ENCODE measurements at regions not wholly inside any gene's neighbourhood (a gene's known extent, or its start where the extent isn't known, plus 50 kb on each side); places are given as distances from the start of the nearest gene placed in this dataset.
A peak's percentile ranks its signal among the peaks of the same experiment; 100 is the strongest.
"Not testable (repeated sequence)": the region's sequence is repeated elsewhere in the genome, so short reads cannot be mapped to it uniquely, and the experiment has no call there.

DNA sequence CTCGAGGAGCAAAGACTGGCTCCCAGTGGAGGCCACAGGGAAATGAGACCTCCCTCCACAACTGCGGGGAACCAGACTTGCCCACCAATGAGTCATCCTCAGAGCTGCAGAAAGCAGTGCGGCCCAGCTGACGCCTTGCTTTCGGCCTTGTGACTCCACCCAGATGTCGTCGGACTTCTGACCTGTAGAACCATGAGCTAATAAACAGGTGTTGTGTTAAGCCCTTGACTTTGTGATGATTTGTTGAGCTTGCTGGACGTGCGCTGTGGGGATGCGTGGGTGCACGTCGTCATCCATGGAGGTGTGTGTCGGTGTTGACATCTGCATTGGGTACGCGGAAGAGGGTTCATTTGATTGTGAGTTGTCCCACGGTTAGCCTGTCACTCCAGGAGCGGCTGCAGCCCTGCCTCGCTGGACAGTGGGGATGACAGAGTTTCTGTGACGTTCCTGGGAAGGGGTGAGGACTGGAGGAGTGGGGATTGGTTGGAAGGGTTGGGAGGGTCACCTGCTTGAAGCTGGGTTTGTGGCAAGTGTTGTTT is 154.1 kb downstream of the SH3BP4 start:
- DNase-seq: no peak

DNA sequence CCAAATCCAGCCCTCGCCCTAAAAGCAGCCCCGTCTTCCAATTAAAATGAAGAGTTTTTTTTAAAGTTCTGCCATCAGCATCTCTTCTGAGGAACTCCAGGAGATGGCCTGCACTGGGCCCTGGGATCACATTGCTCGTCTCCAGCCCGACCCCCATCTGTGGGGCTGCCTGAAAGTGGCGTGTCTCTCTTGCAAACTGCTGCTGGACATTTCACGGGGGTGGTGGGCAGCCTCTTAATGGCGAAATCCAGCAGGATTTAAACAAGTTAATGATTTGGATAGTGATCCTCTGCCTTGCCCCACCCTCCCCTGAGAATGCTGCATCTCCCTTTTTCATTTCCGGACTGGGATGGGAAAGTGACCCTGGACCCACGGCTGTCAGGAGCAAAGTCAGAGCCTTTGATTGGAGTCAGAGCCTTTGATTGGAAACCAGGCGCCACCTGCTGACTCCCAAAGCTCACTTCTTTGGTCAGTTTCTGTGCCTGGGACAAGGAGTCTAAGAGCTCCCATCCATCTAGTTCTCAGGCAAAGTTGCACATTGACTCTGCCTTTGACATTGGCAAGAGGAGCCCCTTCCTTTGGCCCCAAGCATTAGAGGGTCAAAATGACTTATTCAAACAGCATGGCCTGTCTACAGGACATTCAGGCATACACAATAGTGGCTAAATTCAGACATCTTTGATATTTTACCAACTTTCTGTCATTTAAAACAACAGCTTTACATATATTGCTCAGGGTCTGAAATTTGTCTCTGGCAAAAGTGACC is 155.2 kb downstream of the SH3BP4 start:
- DNase-seq: peak; percentile 81

DNA sequence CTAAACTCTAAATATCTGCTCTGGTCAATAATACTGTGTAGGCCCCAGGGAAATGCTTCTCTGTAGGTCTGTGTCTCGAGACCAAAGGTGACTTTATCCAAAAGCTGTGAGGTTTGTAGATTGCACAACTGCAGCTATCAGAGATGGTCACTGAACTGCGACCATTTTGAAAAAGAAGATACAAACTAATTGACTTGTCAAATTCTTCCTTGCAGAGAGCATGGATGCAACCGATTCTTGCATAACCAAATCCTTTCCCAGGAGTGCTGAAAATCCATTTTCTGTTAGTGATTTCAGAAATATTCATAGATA is 155.8 kb downstream of the SH3BP4 start:
- no peak for DNase-seq

DNA sequence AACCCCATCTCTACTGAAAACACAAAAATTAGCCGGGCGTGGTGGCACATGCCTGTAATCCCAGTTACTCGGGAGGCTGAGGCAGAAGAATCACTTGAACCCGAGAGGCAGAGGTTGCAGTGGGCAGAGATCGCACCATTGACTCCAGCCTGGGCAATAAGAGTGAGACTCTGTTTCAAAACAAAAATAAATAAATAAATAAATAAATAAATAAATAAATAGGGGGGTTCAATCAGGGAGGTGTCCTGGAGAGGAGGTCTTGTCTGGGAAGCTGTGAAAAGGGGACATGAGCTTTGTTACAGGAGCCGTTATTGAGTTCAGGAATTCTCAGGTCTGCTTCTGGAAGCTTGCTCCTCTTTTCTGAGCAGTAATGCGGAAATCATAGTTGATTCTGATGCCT is 157.7 kb downstream of the SH3BP4 start:
- DNase-seq: not testable (repeated sequence)

DNA sequence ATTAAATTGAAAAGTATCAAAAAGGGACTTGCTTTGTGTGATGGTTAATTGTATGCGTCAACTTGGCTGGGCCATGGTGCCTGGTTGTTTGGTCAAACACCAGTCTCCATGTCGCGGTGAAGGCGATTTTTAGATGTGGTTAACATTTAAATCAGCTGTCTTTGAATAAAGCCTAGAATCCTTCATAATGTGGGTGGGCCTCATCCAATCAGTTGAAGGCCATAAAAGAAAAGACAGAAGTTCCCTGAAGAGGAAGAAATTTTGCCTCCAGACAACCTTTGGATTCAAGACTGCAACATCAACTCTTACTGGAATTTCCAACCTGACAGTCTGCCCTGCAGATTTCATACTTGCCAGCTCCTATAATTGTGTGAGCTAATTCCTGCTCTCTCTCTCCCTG is 160.5 kb downstream of the SH3BP4 start:
- DNase-seq: no peak

DNA sequence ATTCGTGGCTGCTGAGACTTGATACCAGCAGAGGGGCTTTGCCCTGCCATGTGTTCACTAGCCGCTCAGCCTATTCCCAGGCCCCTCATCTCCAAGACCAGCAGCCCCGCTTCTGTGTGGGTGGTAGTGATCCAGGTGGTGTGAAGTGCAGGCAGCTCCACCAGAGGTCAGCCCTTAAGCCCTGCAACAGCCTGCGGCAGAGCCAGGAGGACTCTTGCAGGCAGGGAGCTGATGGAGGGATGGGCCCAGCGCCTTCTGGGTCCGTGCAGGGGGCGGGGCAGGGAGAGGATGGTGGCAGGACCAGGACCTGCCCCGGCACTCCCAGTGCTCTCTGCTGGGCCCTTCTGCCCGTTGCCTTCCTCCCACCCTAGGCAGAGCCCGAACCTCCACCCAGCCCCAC is 162.0 kb downstream of the SH3BP4 start:
- no peak for DNase-seq

DNA sequence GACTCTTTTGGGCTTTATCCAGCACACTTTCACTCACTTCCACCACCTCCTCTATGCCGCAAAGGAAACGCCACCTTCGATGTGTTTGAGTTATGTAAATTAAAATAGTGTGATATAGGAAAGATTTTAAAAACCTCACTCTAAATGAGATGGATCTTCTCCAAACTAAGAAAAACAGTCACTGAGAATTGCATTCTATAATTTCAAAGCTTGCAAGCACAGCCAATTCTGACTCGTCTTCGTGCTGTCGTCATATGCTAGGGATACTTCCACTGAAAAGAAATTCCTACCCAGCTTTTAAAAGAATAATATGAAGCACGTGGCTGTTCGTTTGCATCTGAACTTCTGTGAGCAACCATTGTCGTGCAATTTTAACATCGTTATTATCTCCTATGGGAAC is 162.5 kb downstream of the SH3BP4 start:
- no peak for DNase-seq

DNA sequence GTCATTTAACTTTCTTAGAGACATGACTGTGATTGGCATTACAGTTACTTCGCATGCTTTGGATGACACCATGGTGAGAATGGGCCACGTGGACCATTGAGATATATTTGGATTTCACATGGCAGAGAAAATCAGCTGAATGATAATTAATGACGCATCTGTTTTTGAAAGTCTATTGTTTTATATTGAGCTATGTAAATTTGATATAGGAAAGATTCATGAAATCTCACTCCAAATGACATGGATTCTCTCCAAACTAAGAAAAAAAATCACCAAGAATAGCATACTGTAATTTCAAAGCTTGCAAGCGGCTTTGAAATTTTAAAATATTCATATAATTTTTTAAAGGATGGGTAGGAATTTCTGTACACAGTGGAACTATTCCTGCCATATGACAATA is 163.7 kb downstream of the SH3BP4 start:
- no peak for DNase-seq

DNA sequence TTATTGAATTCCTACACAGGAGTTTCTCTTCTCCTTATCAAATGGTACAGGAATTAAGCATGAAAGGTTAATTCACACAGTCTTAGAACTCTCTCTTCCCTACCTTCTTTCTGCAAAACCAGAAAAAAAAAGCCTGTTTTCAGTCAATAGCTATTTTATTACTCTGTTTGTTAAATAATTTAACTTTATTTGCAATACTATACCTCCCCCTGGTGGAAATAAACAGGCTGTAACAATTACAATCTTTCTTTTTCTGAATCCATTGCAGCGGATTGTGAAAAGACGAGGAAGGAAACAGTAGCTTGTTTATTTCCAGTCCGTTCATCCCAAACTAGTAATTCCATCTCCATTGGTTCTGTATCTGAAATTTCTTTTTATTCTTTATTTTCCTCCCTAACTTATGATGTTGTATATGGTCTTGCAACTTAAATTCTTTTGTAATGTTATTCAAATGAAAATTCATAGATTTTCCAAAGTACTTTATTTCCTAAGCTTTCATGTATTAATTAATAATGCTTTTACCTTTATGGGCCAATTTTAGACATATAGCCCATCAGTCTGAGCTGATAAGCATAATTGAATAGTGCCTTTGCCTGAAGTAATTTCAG is 165.2 kb downstream of the SH3BP4 start:
- peak; percentile 66 for DNase-seq

DNA sequence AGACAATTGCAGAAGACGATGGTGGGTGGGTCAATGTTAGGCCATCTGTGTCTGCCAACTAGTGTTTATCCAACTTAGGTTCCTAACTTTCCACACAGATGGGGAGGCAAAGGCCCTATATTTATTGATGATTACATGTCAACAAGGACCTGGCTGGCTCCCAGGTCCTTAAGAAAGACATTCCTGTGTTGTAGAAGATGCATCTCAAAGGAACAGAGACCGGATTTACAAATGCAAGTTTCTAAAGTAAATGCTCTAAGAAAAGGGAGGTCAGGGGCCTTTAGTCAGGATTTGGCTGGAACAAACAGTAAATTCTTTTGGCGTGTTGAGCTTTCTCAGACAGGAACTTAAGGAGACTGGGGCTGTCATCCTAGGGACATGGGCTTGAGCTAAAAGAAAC is 175.0 kb downstream of the SH3BP4 start:
- DNase-seq: no peak

DNA sequence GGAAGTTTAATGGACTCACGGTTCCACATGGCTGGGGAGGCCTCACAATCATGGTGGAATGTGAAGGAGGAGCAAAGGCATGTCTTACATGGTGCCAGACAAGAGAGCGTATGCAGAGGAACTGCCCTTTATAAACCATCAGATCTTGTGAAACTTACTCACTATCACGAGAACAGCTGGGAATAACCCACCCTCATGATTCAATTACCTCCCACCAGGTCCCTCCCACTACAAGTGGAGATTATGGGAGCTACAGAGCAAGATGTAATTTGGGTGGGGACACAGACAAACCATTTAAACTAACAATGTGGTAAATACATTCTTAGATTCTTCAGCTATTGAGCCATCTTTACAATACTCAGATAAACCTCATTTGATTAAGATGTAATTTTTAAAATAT is 176.1 kb downstream of the SH3BP4 start:
- DNase-seq: no peak

DNA sequence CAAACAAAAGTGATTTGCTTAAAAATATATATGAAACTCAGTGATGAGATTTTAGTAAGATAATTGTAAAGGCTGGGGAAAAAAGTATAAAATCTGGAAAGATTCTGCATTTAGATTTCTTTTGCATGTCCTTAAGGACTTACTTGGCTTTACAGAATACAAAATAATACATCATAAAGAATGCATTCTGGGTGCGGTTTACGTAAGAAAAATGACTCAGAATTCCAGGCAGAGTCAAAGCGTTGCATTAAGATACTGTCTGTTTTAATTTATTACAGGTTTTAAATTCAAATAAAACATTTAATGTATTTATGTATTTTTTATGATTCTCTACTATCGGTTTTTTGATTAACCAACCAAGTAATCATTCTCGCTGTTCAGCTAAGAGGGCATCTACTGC is 178.0 kb downstream of the SH3BP4 start:
- DNase-seq: no peak

DNA sequence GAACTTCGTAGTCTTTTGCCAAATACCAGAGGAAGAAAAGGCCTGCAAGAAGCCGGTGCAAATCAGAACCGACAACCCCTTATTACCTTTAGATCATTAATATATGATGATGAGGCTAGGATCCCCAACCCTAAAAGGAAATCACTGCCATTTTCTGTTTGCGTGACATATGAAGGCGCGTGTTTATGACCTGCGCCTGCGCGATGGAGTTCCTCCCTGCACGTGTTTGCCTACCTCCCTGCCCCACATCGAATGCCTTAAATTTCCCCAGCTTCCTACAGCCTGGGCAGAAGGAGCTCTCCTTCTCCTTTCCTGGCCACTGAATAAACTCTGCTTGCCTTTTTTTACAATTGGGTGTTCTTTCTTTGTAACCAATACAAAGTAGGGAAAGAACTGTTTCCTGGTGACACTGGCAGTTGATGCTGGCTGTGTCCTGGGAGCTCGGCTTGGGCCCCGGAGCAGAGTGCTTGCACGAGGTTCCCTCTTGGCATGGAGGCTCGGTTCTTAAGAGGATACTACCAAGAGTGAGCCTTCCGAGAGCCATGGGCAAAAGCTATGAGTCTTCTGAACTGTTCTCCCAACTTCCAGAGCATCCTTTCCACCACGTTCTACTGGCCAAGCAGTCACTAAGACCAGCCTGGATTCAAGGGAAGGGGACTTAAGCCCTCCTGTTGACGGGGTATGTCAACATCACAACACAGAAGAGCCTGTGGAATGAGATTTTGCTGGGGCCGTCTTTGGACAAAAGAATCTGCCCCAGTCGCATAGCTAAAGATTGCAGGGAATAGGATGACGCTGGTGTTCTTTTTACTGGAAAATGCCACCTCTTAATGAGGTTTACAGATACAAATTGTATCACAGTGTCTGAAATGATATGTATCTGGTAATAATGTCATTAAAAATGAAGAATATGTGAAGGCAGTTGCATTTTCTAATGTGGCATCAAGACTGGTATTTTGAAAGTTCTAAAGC is 179.8 kb downstream of the SH3BP4 start:
- DNase-seq: no peak

DNA sequence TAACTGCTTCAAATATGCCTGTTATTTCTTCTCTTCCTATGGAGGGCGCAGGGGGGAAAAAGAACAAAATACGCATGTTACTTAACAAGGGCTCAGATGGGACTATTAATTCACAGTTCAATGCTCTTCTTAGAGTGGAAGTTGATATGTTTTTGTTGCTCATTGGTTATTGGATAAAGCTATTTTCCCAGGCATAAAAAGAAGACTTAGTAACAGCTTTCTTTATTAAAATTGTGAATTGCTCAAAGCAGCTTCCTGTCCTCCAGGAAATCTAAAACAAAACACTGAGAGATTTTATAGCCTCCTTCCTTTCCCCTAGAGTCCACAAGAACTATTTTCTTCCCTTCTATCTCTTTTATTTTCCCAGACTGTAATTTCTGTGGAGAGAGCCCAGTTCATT is 180.8 kb downstream of the SH3BP4 start:
- DNase-seq: no peak

DNA sequence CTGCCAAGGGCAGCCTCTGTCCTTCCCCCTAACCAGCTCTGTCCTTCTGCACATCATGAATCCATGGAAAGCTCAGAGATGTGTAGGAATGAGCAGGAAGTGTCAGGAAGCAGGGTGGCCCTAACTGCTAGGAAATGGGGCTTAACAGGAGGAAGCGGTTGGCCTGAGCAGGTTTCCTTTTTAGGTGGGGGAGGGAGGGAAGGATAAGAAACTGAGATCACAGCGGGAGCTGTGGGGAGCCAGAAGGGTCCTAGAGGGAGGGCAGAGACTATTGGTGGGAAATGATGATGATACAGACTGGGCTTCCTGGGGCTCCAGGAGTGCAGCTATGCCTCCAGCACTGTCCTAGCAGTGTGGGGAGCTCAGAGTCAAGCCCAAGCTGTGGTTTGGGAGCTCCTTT is 182.0 kb downstream of the SH3BP4 start:
- no peak for DNase-seq

DNA sequence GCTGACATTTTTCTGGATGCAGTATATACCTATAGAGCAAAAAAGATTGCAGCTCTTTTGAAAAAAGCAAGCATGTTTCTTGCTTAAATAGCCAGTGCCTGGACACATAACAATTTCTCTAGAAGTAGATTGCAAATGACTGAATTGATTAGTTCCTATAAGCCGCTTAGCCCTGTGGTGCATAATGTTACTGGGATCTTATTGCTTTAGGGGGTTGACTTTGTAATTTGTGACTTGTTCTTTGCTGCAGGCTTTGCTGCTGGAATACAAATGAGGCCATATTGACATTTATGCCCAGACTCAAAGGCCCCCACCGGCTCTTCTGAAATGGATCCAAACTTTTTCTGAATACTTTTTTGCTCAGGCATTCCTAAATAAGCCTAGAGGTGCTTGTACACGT is 182.6 kb downstream of the SH3BP4 start:
- no peak for DNase-seq

DNA sequence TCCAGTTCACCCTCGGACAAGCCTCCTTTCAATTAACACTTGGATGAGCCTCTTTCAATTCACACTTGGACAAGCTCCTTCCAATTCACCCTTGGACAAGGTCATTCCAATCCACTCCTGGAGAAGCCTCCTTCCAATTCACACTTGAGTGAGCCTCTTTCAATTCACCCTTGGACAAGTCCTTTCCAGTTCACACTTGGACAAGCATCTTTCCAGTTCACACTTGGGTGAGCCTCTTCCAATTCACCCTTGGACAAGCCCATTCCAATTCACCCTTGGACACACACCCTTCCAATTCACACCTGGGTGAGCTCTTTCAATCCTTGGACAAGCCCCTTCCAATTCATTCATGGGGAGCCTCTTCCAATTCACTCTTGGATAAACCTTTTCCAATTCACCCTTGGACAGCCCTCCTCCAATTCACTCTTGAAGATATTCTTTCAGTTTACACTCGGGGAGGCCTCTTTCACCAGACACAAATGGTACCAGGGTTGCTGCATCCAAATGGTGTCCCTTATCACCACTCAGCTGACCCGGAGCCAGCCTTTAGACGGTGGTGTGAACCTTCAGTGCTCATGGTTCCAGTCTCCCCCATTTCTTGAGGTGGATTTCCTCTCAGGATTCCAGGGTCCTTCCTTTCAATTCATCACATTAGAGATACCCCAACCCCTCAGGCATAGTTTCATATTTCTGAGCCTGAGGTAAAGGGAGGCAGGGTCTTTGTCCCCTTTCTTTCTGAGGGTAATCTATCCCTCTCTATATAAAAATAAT is 183.6 kb downstream of the SH3BP4 start:
- no peak for DNase-seq

DNA sequence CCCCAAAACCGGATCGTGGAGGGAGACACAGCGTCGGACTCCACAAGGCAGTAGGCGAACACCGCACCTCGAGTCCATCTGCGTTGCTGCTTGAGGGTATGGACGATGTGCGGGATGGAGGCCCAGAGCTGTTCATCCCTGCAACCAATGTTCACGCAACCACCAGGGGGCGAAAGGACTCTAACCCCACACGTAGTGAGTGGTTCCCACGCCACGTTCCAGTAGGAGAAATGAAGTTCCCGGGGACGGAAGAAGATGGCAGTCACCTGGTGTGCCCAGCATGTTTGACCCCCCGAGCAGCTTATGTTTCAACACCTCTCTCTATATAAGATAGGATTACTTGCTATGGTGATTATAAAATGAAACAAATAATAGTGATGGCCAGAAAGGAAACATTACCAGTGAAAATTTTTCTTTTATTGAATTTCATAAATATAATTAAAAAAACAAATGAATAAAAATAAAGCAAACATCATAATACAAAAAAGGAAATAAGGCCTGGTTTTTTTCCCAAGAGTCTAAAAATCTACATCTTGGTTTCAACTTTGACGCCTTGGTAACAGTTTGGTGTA is 184.3 kb downstream of the SH3BP4 start:
- peak; percentile 55 for DNase-seq

DNA sequence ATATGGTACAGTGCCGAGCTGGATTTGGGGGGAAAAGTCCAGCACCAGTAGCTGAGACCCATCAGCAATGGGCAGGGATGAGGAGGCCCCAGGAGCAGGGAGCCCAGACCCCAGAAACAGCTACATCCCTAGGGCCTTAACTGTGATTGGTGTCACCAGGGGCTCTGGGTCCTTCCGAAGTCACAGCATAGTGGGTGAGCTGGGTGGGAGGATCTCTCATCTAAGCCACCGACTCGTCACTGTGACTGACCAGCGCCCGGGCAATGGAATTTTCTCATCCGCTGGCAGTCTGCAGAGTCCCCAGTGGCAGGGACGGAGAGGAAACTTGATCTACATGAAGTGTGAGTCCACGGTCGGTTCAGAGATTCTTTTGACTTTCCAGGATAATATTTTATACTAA is 186.5 kb downstream of the SH3BP4 start:
- DNase-seq: no peak

DNA sequence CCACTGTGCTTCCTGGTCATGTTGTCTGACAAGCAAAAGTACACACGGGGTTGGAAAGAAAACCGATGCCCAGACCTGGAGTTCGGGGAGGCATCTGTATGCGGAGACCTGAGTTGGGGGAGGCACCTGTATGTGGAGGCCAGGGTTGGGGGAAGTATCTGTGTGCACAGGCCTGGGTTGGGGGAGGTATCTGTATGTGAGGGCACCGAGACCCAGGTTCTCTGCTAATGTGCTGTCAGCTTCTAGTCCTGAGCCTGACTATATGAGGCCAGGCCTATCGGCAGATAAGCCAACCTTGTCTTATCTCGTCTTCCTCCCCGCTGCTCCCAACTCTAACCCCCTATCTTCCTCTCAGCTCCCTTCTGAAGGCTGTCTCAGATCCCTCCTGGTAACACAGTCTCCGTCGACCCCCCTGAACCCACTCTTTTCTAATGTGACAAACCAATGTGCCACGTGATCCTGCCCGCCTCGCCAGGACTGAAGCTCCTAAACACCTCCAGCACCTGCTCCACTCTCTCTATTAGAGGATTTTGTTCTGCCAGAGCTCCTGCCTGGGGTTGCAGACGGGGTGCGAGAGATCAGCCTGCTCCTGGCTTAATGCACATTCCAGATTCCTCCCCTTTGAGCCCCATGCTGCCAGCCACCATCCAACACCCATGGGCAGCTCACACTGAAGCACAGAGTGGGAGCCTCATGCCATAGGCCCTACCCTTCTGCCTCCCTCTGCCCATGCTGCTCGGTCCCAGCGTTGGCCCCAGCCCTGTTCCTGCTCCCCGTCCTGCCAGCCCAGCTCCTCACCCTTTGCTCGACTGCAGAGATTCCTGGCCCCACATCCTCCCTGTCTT is 188.4 kb downstream of the SH3BP4 start:
- DNase-seq: no peak

DNA sequence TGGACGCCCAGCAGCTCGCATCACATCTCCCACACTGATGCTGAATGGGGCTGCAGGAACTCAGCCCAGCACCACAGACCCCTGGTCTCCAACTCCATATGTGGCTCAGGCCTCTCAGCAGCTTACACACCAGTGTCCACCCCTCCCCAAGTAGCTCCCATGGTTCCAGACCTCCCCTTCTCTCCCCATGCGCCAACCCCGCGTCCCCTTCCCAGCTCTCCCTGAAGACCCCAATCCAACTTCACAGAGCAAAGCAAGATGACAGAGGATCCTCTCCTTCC is 188.9 kb downstream of the SH3BP4 start:
- no peak for DNase-seq

Data from left kidney (tissue), 1 donor.